Jurkat, Clone E6-1 (cell line): ENCODE measurements at regions not wholly inside any gene's neighbourhood (a gene's known extent, or its start where the extent isn't known, plus 50 kb on each side); places are given as distances from the start of the nearest gene placed in this dataset.

Experiments
- DNase-seq: peaks from one replicate; pipeline ENCODE4 v3.0.0-alpha.2; 2011; ENCODE audit warnings: low read depth, low spot score
- H3K4me3 ChIP-seq: 2 replicates; pipeline ENCODE4 v1.5.1; 2011; ENCODE audit warnings: mild to moderate bottlenecking, low read length, control low read depth, moderate library complexity

DNA sequence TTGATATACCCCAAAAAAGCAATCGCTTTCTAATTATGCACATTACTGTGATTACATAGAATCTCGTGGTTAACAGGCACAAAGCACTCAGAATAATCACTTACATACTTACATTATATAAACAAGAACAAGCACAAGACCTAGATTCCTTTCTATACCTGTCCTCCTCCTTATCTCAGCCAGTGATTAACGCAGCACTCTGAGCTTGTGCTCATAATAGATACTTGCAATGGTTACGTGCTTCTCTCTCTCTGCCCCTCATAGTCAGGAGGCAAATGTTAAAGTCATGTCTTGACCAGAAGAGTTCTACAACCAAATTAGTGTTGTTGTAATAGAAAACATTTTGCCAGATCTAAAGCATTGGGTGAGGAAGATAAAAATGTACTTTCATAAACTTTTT, 342.2 kb upstream of the PKDCC start:
- no peak for DNase-seq
- H3K4me3 ChIP-seq, result no peak overlapping the region

DNA sequence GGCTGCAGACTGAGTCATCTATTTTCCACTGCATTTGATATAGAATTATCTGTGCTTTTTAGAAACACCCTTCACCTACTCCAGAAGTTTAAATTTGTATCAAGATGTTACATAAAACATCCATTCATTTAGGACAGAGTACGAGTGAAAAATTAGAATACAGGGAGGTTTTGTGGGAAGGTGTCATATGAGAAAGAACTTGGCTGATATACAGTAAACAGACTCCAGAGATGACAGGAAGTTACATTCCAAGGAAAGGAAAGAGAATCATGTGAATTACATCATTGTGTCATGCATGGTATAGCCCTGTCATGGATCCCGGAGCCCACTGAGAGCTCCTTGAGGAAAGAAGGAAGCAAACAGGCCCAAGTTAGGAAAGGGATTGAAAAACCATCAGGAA, 341.5 kb upstream of the PKDCC start:
- DNase-seq, result no peak
- no peak overlapping the region for H3K4me3 ChIP-seq

- no peak for DNase-seq
- H3K4me3 ChIP-seq, result no peak overlapping the region
Measured at GRCh38 chr2:41707790-41708451, 339.9 kb upstream of the PKDCC start.

DNA sequence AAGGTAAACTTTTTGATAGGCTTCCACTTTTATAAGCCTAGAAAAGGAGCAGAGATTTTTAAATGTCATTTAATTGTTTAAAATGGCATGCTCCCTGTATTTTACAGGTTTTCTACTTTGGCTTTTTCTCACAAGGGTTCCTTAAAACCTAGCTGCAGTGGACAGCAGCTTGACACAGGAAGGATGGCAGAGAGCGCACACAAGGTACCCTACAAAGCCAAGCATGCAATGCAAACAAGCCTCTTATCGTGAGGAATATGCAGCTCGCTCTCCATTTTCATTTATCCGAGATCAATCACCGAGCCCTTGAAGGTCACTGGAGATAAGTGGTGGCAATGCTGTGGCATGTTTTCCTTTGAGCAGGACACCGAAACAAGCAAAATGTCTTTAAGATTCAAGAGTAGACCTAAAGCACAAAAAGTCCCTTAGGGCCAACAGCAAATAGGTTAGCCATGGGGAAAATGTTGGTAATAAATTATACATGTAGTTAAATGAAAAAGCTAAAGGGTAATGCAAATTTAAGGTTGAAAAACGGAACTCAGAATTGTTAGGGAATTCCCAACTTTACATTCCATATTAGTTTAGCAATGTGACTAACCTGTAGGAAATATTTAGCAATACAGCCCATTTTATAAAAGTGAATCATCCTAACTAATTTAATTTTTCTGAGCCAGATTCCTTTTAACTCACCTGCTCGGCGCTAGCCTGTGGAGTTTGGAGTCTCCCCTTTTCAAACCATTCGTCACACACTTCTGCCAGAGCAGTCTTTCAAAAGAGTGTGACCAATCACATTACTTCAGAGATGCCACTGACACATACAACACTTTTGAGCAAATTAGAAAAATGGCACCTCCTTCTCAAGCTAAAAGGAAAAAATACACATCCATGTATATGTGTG, 337.9 kb upstream of the PKDCC start:
- DNase-seq, result no peak
- no peak overlapping the region for H3K4me3 ChIP-seq

DNA sequence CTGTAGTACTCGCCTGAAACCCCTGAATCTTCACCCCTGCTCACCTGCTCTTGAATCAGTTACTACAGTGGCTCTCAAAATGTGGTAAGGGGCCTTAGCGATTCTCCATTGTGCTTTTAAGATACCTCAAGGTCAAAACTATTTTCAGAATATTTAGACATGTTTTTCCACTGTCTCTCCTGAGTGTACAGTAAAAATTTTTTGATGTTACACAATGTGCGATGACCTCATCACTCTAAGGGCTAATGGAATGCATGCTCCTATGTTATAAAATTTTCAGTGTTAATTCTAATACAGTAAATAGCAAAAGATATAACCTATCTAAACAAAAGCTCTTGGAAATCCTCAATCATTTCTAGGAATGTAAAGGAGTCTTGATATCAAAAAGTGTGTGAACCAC, 336.9 kb upstream of the PKDCC start:
- no peak for DNase-seq
- H3K4me3 ChIP-seq, result no peak overlapping the region

- H3K4me3 ChIP-seq, result no peak overlapping the region
- no peak for DNase-seq
Measured at GRCh38 chr2:41711736-41712135, 336.1 kb upstream of the PKDCC start.

- no peak overlapping the region for H3K4me3 ChIP-seq
- DNase-seq, result no peak
Measured at GRCh38 chr2:41716497-41716896, 331.3 kb upstream of the PKDCC start.

- no peak for DNase-seq
- no peak overlapping the region for H3K4me3 ChIP-seq
Measured at GRCh38 chr2:41717839-41718238, 330.0 kb upstream of the PKDCC start.

- DNase-seq, result no peak
- no peak overlapping the region for H3K4me3 ChIP-seq
Measured at GRCh38 chr2:41718705-41719104, 329.1 kb upstream of the PKDCC start.

DNA sequence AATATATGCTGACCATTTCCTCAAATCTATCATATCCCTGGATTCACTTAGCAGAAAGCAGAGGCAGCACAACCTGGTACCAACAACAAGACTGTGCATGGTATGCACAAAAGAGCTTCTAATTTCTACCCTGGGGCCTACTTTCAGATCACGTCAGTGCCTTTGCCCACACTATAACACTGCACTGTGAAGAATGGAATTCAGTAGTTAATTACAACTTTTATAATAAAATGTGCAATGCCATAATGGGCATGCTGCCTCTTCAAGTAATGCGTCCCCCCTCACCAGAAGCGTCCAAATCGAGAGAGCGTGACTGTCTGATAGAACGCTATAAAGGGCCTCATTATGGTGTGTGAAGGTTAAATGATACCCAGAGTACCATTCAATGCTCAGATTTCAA, 328.1 kb upstream of the PKDCC start:
- H3K4me3 ChIP-seq, result no peak overlapping the region
- no peak for DNase-seq

GRCh38 chr2:41720331-41721251, 327.2 kb upstream of the PKDCC start:
- DNase-seq, result no peak
- no peak overlapping the region for H3K4me3 ChIP-seq

- DNase-seq, result no peak
- H3K4me3 ChIP-seq, result no peak overlapping the region
Measured at GRCh38 chr2:41722668-41723369, 325.0 kb upstream of the PKDCC start.

- no peak overlapping the region for H3K4me3 ChIP-seq
- DNase-seq, result no peak
Measured at GRCh38 chr2:41723526-41723925, 324.3 kb upstream of the PKDCC start.

GRCh38 chr2:41724465-41724864, 323.4 kb upstream of the PKDCC start:
- no peak overlapping the region for H3K4me3 ChIP-seq
- no peak for DNase-seq

DNA sequence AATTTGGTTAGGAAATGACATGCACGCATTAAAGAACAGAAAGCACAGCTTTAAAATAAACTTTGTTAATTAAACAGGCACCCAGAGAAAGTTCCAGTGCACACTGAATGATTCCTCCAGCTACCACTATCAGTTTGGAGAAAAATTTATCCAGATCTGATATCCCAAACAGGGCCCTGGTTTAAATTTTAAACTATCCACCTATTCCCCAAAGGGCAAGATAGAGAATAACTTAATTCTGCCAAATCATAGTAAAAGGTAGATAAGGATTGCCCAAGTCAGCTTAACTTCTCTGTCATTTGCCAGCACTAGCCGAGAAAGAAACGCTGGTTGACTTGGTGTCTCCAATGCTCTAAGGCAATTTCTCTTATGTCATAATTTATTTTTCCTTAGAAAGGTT, 321.9 kb upstream of the PKDCC start:
- no peak for DNase-seq
- H3K4me3 ChIP-seq, result no peak overlapping the region

- no peak overlapping the region for H3K4me3 ChIP-seq
- no peak for DNase-seq
Measured at GRCh38 chr2:41726364-41726763, 321.5 kb upstream of the PKDCC start.

DNA sequence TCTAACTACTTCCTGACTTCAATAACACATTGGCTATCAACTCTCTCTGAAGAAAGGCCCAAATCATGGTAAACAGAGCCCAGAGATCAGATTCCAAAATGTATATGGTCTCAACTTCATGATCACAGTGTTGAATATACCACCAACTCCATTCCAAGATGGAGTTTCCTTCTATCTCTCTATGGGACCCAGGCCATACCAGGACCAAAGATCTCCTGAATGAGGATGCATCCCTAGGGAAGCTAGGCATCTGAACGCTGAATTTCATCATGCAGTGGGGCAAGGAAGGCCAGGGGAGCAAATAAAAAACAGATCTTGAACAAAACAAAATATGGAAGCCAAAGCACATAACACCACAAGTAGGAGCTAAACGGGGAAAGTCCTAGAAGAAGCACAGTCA, 320.7 kb upstream of the PKDCC start:
- DNase-seq, result no peak
- H3K4me3 ChIP-seq, result no peak overlapping the region

DNA sequence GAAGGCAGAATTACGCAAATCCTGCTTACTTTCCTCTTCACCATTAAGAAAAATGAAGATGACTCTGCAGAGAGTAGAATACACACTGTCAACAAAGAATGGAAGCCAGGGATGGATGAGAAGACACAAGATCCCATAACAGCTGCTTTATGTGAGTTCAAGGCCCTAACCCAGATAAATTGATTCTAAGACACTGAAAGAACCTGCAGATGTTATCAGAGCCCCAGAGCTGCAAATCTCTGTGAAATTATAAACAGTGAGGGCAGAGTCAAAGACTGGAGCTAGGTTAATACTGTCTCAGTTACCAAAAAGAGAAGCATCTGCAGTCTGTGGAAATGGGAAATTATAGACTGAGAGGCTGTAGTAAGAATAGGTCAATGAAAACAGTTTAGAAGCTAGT, 320.1 kb upstream of the PKDCC start:
- H3K4me3 ChIP-seq, result no peak overlapping the region
- DNase-seq, result no peak

GRCh38 chr2:41728788-41729338, 319.0 kb upstream of the PKDCC start:
- no peak for DNase-seq
- H3K4me3 ChIP-seq, result no peak overlapping the region
